Colon (tissue), 2 donors: ENCODE measurements at regions not wholly inside any gene's neighbourhood (a gene's known extent, or its start where the extent isn't known, plus 50 kb on each side); places are given as distances from the start of the nearest gene placed in this dataset.

Experiments used
- FAIRE-seq: peaks from 2 replicates; lab custom pipeline; 2012; peaks lifted over from hg19 to GRCh38; lab: Jason Lieb, UNC
- donor health status: control.
- donor health status: control.

DNA sequence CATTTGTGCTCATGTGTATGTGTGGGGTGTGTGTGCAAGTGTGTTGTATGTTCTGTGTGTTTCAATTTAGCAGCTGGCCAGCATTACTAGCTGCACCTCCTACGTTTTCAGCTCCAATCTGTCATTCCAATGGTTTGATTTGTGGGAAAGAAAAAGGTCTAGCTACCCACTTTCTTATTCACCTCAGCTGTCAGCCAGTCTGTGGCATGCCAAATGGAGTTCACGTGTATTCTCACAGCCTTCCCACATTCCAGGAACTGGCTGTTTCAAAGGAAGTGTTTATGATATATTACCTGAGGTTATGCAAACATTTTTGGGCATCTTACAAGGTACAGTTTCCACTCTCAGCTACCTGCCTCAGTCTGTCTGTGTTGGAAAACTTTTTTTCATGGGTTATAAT, 220.2 kb upstream of the CPNE8 start:
- FAIRE-seq: no peak

DNA sequence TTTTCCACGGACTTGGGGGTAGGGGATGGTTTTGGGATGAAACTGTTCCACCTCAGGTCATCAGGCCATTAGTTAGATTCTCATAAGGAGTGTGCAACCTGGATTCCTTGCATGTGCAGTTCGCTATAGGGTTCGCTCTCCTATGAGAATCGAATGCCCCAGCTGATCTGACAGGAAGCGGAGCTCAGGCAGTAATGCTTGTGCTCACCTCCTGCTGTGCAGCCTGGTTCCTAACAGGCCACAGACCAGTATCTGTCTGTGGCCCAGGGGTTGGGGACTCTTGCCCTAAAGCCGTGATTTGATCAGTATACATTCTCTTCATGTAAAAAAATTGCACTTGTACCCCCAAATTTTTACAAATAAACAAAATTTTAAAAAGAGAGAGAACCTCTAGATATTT, 219.4 kb upstream of the CPNE8 start:
- FAIRE-seq: no peak

DNA sequence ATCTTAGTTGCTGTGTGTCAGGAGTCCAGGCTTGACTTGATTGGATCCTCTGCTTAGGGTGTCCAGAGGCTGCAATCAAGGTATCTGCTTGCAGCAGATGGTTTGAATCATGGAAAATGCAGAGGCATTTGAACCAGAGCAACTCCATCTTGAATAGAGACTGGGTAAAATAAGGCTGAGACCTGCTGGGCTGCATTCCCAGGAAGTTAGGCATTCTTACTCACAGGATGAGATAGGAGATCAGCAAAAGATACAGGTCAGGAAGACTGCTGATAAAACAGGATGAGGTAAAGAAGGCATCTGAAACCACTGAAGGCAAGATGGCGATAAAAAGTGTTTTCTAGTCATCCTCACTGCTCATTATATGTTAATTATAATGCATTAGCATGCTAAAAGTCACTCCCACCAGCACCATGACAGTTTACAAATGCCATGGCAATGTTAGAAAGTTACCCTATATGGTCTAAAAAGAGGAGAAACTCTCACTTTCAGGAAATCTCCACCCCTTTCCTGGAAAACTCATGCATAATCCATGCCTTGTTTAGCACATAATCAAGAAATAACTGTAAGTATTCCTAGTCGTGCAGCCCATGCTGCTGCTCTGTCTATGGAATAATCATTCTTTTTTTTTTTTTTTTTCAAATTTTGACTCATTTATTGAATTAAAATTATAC, 218.3 kb upstream of the CPNE8 start:
- FAIRE-seq: no peak

DNA sequence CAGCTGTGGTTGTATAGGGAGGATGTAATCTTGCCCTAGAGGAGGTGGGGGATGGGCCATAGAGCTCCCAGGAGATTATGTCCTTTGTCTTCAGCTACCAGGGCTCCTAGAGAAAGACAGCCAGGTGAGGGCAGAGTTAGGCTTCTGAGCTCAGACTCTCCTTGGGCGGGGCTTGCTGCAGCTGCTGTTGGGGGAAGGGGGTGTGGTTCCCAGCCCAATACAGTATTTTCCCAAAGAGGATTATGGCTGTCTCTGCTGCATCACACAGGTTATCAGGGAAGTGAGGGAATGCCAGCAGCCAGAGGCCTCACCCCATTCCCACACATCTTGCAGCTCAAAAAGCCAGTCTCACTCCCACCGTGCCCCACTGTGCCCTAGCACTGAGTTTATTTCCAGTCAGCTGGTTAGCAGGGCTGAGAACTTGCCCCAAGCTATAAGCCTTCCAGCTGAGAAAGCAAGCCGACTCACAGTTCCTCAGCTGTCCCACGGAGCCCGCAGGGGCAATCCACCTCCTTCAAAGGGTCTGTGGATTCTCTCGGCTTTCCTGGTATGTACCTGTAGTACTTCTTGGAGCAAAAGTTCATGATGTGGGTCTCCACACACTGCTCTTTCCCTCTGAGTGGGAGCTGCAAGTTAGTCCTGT, 217.3 kb upstream of the CPNE8 start:
- no peak for FAIRE-seq

DNA sequence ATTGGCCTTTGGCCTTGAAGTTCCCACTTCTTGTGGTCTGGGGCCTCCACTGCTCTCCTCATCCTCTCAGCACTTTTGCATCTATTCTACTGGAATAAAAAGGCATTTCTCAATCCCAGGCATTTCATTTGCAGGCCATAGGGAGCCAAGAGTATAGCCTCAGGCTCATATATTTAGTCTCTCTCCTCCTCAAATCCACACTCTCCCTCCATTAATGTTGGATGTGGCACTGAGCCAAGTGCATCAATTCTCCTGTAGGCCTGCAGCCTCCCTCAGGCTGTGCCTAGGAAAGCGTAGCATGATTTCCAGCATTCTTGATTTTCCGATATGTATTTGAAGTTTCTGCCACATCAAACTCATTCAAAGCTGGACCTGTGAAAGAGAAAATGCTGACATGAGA, 211.5 kb upstream of the CPNE8 start:
- no peak for FAIRE-seq

DNA sequence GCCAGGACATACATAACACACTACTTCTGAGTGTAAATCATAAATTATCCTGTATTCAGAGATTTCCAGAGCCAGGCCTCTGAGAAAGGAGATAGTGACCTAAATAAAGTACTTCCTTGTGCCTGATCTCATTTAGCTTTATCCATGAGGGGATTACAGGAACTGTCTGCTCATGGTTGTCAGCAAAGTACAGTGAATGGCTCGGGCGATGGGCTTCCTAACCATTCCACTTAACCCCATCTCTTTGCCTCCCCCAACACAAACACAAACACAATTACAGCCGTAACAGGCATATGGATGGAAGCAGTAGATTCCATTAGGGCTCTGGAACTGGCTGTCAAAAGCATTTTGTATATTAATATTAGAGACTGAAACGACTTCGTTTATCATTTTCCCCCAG, 206.7 kb upstream of the CPNE8 start:
- no peak for FAIRE-seq

DNA sequence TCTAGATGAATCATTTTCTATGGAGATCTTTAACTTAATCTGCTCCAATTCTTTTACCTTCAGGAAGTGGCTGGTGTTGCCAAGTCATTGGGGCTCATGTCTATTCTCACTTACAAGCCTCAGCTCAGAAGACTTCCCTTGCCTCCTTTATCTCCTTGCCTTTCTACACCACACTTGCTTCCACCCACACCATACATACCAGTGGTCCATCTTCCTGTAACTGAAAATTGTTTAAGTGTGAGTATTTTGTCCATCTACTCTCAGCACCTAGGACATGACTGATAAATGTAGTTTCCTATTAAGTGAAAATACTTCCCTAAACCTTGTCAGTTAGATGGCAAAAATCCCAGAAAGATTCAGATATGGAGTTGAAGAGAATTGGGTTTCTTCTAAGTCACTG, 199.7 kb upstream of the CPNE8 start:
- FAIRE-seq: no peak

DNA sequence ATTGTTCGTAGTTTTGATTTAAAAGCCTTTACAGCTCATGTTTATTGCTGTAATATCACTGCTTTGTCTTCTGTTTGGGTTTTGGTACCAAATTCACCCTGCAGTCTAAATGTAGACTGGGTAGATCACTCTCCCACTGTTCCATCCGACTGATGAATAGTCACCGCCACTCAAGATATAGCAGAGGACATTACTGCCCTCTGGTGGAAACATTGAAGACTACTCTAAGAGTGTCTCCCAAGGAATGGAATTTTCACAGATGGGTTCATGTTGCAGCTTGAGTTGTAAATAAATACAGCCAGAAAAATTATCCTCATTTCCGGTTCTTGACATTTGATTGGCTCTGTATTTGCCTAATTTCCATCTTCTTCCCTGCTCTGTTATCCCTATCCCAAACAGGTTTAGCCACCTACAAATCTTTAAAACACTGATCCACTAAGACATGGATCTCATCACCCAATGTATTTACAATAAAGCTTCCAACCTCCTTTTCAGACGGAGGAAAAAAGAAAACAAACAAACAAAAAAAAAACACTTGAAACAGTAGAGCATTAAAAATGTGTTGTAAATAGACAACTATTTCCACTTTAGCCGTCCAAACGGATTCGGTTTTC, 198.3 kb upstream of the CPNE8 start:
- FAIRE-seq: peak; percentile 5

DNA sequence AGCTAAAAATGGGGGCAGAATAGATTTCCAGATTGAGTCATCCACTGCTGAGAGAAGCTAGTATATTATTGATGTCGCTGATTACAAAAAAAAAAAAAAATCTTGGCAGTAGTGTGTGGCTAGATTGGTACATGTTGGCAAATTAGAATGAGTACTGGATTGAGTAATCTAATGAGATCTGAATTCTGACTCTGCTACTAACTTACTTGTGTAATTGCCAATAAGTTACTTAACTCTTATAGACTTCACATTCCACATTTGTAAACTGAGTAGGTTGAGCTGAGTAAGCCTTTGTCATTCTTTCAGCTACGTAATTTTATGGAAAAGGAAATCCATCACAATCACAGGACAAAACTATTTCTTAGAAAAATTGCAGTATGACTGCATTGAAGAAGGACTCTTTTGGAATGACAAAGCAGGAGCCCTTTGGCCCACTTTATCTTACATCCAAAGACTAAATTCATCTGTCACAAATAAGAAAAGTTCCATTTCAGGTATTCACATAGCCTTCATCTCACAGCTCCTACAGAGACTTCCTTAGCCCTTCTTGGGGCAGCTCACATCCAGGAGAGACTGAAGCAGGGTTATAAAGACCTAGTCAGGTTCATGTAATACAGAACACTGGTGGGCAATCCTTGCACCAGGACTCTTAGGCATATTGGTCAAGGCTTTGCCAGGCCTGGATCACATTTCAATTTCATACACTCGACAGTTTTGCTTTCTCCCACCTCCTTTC, 197.3 kb upstream of the CPNE8 start:
- no peak for FAIRE-seq

DNA sequence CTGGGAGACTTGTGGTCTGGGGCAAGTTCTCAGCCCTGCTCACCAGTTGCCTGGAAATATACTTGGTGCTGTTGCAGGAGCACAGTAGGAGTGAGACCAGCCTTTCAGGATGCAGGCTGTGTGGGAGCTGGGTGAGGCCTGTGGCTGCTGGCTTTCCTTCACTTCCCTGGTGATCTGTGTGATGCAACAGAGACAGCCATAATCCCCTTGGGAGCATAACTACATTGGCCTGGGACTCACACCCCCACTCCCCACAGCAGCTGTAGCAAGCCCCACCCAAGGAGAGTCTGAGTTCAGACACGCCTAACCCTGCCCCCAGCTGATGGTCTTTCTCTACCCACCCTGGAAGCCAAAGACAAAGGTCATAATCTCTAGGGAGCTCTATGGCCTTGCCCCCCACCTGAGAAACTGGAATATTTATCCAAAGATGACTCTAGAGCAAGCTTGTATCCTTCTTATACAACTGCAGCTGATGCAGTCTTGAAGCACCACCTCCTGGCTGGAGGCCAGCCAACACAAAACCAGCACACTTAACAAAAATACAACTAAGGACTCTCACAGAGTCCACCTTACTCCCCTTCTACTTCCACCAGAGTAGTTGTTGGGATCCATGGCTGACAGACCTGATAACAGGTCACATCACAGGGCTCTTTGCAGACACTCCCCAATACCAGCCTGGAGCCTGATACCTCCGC, 190.4 kb upstream of the CPNE8 start:
- FAIRE-seq: no peak

DNA sequence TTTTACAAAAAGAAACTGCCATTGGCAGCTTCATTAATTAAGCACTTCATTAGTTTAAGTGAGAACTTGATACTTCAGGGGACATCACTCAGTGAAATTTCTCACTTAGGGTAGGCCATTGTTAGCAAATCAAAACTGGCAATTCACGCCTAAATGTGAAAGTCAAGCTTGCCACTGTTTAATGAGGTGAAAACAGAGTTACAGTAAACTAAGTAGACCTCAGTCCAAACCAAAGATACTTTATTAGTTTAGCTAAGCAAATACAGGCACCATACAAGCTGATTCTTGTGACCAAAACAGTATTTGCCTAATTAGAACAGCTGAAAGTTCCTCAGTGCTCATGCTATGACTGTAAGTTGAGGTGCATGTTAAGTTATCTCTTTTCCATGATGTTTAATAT, 176.5 kb upstream of the CPNE8 start:
- no peak for FAIRE-seq

DNA sequence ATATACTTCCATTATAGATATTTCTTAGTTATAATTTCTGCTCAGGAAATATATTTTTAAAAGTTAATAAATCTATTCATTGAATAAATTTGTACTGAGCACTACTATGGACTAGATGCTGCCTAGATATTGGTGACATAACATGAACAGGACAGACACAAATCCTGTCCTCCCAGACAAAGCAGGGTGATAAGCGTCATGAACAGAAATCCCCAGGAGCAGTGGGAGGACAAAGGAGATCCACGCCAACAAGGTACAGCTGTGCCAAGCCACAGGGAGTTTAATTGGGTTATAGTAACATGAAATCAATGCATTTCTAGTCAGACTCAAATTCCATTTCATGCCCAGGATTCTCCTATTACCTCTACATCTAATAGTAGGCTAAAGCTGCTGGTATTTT, 171.8 kb upstream of the CPNE8 start:
- FAIRE-seq: no peak

DNA sequence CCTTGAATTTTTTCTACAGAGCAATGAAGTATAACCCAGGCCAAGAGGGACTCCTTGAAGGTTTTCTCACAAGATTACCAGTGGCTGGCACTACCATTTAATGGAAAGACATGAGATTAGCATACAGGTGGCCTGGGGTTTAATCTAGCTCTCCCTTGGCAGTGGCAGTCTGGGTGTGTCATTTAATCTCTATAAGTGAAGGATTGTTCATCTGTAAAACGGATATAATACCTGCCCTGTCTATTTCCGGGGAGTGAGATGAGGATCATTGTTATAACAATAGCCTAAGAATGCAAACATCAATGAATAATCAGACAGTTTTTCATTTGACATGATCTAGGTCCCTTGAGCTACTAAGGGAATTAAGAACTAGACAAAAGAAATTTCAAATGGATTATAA, 168.7 kb upstream of the CPNE8 start:
- no peak for FAIRE-seq

DNA sequence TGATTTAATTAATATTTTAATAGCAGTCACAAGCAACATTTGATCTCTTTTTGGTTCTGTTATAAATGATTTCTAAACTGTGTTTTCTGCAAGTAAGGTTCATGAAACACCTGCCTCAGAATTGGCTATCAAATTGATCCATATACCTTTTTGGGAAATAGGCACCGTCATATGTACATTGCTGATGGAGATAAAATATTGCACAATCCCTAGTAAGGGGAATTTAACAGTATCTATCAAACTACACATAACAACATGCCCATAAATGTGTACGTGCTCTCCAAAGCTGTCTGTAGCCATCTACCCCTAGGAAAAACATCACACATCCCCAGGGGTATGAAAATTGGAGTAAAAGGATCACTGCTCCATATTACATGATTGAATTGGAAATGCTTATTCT, 167.3 kb upstream of the CPNE8 start:
- FAIRE-seq: no peak

DNA sequence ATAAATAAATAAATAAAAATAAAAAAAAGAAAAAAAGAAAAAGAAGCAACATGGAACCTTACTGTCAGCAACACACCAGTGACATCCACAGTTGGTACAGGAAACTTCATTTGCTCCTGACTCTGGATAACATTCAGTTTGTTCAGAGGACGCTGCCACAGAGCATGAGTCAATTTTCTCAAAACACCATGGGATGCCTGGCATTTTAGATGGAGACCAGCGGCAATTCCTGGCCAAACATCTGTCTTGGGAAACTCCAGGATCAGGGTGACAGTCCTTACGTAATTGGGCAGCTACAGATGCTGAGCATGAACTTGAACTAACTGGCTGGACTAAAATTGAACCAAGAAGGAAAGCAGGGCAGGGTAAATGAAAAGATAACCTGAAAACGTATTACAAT, 166.2 kb upstream of the CPNE8 start:
- no peak for FAIRE-seq

DNA sequence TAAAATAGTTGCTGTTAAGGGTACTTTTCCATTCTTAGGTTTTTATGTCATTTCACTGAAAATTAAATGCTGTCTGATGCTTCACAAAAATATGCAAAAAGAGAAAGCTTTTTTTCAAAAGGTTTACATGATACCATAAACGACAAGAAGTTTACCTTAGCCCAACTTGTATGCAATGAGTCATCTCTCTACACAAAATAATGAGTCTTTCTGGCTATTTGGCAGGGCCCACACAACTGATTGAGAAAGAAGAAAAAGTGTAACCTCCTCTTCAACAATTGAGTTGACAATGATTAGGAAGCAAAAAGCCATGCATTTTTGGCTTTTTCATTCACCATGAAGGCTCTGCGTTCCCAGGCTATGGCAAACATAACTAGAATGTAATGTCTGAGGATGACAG, 165.4 kb upstream of the CPNE8 start:
- FAIRE-seq: no peak

DNA sequence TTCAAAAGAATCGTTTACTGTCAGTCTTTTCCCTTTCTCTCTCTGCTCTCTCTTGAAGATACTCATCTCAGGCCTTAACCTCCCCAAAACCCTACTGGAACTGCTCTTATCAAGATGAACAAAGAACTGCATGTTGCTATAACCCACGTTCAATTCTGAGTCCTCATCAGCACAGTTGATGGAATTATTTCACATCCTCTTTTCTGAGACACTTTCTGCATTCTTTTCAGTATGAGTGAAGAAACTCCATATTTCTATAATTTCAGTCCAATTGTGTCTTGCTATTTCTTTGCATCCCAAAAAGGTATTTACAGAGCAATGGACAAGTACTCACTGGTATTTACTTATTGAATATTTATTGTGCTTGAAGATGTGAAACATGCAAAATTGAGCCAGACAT, 160.1 kb upstream of the CPNE8 start:
- FAIRE-seq: no peak

DNA sequence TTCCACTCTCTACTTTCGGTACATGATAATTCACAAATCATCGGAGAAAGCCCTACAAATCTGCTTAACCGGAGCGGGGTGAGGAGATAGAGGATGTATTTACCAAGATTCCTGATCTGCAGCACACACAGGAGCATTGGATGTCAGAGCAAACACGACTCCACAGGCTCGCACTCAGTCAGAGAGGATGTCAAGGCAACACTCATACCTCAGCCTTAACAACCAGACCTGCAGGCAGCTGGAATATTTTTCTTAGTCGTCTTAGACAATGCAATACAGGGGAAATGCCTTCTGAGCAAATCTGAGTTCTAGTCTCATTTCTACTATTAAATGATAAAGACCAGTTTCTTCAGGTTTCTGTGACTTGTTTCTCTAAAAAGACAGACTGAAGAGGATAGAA, 159.3 kb upstream of the CPNE8 start:
- no peak for FAIRE-seq

DNA sequence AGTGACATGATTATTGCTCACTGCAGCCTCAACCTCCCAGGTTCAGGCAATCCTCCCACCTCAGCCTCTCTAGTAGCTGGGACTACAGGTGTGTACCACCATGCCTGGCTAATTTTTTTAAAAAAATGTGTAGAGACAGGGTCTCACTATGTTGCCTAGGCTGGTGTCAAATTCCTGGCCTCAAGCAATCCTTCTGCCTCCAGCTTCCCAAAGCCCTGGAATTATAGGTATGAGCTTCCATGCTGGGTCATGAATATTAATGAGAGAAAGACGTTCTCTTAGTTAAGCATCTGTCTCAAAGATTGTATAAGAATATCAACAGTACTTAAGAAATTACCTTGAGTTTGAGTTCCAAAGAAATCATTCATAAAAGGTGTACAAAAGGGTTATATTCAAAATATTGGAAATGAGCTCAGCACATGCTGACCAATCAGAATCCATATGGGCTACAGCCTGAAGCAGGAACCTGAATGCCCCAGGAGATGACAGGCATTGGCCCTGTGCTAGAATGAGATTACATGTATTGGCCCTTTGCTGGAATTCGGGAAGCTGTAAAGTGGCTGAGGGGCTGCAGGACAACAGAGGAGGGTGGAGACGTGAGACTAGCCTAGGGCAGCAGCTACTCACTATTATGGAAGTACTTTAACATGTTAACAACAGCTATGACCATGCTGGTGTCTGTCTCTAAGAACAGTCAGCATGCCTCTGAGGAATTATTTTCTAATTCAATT, 157.0 kb upstream of the CPNE8 start:
- no peak for FAIRE-seq

DNA sequence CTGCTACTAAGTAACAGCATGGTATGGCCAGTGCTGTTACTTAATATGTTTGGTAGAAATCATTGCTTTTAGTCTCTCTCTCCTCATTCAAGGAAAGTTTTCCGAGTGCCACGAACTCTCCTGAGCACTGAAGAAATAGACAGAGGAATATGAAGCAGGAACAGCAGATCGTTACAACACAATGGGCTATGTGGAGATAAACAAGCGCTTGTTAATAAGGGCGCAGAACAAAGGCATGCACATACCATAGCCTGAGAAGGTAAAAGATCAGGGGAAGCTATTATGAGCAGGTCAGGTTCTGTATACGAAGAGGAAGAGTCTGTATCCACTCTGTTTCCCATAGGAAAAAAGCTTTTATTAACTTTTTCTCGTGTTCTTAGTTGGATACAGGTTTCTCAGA, 156.2 kb upstream of the CPNE8 start:
- no peak for FAIRE-seq

DNA sequence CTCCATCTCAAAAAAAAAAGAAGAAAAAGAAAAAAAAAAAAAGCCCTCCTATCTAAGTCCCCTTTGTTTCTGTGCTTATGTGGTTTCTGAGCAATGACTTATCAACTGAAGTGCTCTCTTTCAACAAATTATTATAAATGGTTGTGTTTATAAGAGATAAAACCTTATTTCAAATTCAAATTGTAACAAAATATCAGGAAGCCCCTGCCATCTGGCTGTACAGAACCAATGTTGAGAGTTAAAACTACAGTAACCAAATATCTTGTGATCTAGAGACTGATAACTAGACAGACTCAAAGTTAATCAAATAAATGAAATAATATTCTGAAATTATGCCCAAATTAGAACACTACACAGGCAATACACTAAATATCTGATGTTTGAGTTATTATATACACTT, 143.0 kb upstream of the CPNE8 start:
- no peak for FAIRE-seq
